ENCODE measurements at regions not wholly inside any gene's neighbourhood (a gene's known extent, or its start where the extent isn't known, plus 50 kb on each side); places are given as distances from the start of the nearest gene placed in this dataset.

GRCh38 chr9:88189371-88189770 is 51.1 kb upstream of the SPATA31C2 start:
- Histone ChIP-seq H3K4me1 (ENCODE audit: insufficient read depth, low read length) (no peaks in the 10 kb centered on the region), H3K27ac (ENCODE audit: low read length) (no peak overlapping the region), H3K4me3 (ENCODE audit: low read length) (no peak overlapping the region), H3K4me2 (ENCODE audit: low read length) (no peak overlapping the region), H3F3A (ENCODE audit: low read length, unreplicated experiment) (no peaks in the 10 kb centered on the region), H2AFZ (ENCODE audit: low read length) (no peak overlapping the region), H3K9ac (ENCODE audit: low read length) (no peak overlapping the region), H3K9me3 (ENCODE audit: low read length) (no peaks in the 10 kb centered on the region), H3K36me3 (ENCODE audit: low read depth, low read length) (no peaks in the 10 kb centered on the region), H3K79me2 (ENCODE audit: low read length) (no peaks in the 10 kb centered on the region), H4K20me1 (ENCODE audit: low read length) (no peaks in the 10 kb centered on the region), H3K27me3 (ENCODE audit: low read length) (no peaks in the 10 kb centered on the region), H3K9me2 (replicated peaks; ENCODE audit: low read length) (no peaks in the 10 kb centered on the region)
- no peak for ATAC-seq
- TF ChIP-seq EZH2 (IDR thresholded peaks at IDR 0.05; ENCODE audit: low read length, unreplicated experiment): no peak
- TF ChIP-seq CTCF (conservative IDR thresholded peaks at IDR 0.05; ENCODE audit: low read depth, low read length): no peak
- no peak for TF ChIP-seq EZH2phosphoT487 (IDR thresholded peaks at IDR 0.05; ENCODE audit: borderline replicate concordance, low read length)
- intact Hi-C loops (cut with micrococcal nuclease): no loop called here
- DNase-seq: no peak
- ChIA-PET CTCF (no interaction called here), POLR2A (ENCODE audit: unreplicated experiment) (no interaction called here)
- BruUV-seq (replicated peaks): no TSS peak
